NCI-H2107 treated with DMSO at 0.1 percent for 48 hours (cell line): ENCODE measurements at regions not wholly inside any gene's neighbourhood (a gene's known extent, or its start where the extent isn't known, plus 50 kb on each side); places are given as distances from the start of the nearest gene placed in this dataset.

ENCODE experiments used
- DNase-seq: peaks from one replicate; lab custom pipeline; 2025; ENCODE audit not compliant: unreplicated experiment; lab: John Stamatoyannopoulos, UW

DNA sequence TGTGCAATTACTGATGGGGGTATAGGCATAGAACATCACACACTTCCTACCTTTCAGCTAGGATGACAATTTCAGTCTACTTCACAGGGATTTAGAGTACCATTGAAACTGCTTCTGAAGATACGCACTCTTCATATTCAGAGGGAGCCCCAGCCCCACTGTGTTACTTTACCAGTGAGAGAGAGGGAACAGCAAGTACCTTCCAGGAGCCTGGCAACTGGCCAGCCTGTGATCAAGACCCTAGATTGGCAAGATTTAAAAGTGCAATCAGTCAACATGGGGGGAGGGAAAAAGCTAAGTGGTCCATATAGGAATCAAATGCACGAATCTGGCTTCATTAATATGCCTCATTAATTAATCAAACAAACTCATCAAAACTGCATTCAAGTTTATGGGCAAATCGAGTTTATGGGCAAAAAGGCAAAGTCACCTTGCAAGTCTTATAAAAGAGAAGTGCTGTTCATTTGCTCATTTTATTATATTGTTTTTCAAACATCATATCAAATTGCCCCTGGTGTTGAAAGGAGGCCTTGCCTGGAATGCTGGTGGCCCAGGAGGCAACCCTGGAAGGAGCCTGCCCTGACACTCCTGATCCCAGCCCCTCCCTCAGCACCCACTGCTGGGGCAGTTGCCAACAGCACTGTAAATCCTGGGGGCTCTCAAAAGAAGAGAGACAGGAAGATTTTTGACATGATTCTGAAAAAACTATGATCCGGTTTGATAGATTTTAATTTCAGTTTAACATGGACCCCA, 184.9 kb upstream of the DPT start:
- no peak for DNase-seq

DNA sequence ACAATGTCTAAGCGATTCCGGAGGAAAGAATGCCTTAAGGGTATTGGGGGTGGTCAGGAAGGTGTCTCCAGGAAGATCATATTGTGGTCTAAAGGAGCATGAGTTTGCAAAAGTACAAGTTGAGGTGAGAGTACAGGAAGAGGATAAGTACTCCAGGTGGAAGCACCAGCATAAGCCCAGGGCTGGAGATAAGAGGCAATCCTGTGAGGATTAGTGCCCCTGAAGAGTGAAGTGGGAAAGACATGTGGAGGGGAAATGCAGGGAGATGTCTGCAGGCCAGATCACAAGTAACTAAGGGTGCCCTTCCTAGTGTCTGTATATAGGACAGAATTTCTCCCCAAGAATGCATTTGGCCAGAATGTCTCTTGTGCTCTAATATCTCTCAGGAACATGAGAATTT, 188.3 kb upstream of the DPT start:
- DNase-seq: no peak

DNA sequence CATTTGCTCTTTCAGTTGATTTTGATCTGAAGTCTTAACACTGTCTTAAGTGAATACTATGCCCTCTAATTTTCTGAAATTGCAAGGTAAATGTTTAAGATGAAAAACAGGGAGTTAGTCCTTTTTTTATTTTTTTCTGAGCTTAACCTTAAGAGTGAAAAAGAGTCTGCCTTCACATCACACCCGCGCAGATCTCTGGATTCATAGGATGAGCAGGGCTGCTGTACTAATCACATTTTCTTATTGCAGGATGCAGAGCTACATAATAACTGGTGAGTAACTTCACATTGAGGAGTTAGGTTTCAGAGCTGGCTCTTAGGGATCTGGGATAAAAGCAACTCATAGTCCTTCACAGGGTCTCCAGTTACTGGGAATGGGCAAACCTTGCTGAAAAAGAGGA, 188.7 kb upstream of the ATP1B1 start:
- peak; percentile 81 for DNase-seq

DNA sequence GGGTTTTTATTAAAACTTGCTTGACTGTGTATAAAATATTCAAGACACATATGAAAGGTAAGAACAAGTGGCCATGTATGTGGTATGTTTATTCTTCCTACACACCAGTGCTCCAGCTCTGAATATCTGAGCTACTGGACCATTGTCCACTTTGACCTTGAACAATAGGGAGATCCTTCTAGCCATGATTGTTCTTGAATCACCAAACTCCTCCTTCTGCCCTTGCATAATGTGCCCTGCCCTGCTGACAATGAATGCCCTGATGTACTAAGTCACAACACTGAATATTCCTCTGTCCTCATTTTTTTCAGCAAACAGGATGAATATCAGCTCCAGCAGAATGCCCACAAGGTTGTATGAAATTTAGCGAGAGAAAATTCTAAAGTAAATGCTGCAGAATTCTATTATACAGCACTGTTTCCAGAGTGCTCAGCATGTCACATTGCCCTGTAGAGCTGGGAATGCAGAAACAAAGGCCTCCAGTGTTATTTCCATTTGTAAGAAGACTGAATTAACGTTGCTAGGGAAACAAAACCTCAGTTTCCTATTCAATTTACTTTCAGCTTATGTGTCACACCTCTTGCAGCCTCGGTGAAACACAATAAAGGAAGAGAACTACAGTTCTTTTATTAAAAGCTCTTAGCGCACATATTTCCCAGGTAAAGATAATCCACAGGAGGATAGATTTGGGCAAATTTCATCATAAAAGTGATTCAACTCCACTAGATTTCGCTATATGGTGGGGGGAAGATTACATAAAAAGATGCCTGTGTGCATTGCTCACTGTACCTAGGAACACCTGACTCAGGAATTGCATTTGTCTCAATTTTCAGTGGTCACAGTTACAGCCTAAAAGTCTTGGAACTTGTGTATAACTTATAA, 187.4 kb upstream of the ATP1B1 start:
- DNase-seq: peak; percentile 64

DNA sequence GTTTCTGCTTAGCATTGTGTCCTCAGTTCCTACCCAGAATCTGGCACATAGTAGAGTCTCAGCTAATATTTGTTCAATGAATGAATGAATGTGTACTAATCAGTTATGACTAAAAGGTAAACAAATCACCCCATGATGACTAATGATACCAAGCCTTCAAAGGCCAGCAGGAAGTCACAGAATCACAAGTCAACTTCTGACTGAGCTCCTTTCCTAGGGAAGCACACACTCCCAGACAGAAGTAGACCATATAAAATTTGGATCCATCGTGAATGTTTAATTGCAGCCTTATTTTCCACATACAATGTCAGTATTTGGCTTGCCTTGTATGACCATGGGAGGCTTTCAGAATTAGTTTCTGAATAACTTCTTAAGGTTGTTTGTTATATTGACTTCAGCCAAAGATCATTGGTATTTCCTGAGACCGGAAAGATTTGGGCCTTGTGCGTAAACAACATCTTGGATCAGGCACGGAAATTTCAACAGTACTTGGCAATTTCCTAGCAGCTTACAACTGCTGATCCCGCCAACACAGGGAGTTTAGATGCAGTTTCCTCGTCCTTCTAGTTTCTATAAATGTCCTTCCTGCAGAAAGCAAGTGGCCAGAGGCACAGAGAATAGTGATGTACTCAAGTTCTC, 185.9 kb upstream of the ATP1B1 start:
- no peak for DNase-seq

DNA sequence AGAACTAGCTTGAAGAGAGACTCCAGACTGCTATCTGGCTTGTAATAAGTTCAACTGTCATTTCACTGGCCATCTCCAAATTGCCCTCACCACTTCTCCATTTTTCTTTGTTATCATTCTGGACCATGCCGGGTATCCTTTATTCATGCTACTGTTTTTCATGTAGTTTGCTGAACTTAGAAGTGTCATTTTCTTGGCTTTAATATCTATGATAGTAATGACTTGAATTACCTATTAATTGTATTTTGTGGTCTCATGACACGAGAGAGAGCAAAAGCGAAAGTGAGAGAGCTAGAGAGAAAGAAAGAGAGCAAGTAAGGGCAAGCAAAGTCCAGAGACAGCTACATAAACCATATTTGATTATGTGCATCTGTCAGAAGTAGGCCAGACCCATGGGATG, 184.9 kb upstream of the ATP1B1 start:
- no peak for DNase-seq

DNA sequence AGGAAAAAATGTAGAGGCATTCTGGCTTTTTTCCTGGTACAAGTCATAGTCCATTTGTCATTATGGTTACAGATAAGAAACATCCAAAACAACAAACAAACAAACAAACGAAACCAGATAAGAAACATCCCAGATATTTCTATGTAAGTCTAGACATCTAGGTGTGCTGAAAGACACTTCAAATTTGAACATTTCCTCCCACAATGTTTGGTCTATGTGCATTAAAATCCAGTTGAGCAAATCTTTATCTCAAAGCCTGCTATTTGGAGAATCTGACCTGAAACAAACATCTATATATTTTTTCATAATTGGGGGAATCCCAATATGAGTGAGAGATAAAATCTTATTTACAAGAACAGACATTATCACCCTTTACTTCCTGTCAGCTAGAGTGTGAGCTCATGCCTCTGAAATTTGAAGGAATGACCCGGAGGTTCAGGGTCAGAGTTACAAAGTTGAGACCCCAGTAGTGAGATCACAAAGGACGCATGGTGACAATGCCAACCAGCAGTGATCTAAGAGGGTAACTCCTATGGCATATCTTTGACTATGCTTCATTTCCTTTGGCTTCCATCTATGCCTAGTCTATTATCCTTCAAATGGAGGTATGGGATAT, 182.9 kb upstream of the ATP1B1 start:
- DNase-seq: no peak

DNA sequence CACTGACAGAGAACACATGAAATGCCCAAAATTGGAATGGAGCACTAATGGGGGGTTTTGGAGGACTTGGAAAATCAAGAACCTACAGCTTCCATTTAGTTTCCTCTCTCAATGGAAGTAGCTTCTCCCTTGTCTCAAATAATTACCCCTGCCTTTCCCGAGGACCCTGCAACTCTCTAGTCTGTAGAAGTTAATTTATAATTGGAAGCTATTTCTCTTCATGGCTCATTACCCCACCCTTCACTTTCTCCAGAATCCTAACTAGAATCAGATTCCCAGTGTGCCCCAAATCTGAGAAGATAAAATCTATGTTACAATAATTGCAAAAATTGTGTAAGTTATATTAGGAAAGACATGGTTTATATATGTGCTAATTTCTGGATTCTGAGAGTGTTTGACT, 181.5 kb upstream of the ATP1B1 start:
- DNase-seq: no peak

DNA sequence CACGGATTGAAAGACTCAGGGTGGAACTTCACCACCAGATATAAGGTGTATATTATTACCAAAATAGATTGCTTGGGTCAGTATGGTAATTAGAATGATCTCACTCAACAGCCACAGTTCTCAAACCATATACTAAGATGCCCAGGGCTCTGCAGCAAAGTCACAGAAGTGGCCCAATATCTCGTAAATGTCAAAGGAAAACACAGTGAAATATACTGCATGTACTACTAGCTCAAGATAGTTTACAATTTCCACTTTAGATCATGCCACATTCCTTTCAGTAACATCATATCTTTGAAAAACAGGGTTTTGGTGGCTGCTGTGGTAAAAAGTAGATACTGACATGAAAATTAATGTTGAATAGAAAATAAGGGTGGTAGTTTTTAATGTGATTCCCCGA, 180.3 kb upstream of the ATP1B1 start:
- no peak for DNase-seq

DNA sequence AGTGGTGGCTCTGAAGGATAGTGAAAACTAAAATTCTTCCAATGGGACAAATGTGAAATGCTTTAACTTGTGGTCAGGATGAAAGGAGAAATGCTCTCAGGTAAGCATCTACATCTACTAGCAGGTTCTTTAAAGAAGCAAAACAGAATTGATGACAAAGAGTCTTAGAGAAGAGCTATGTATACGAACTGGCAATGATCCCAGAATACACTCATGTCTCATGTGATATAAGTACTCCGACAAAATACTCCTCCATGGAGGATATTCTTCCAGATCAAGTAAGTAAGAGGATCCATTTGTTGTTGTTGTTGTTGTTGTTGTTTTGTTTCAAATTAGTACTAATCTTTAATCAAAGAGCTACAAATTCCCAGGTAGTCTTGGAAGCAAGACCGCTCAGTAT, 174.0 kb upstream of the ATP1B1 start:
- DNase-seq: no peak

DNA sequence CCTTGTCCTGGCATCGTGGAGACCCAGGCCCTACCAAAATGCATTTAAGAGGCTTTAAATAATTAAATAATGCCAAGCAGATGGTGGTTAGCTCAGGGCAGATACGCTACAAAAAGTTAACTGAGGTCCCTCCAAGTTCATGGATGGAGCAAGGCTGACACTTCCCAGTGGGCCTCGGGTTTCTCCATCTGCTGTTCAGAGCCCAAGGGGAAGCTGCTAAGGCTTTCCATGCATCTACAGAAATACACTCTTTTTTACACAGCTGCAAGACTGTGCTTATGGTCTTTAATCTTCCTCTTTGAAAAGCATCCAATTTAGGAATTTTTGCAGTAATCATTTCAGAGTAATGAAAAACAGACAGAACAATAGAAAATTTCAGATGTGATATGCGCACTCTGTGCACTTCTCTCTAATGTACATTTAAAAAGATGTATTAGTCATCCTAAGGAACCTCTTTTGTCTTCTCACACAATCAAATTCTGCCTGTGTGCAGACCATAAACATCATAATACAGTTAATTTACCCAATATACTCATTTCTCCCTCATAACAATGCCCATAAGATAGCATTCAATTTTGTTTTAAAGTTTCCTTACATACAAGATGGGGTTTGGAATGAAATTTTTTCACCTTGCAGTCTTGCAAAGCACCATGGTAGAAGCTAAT, 173.2 kb upstream of the ATP1B1 start:
- DNase-seq: no peak

DNA sequence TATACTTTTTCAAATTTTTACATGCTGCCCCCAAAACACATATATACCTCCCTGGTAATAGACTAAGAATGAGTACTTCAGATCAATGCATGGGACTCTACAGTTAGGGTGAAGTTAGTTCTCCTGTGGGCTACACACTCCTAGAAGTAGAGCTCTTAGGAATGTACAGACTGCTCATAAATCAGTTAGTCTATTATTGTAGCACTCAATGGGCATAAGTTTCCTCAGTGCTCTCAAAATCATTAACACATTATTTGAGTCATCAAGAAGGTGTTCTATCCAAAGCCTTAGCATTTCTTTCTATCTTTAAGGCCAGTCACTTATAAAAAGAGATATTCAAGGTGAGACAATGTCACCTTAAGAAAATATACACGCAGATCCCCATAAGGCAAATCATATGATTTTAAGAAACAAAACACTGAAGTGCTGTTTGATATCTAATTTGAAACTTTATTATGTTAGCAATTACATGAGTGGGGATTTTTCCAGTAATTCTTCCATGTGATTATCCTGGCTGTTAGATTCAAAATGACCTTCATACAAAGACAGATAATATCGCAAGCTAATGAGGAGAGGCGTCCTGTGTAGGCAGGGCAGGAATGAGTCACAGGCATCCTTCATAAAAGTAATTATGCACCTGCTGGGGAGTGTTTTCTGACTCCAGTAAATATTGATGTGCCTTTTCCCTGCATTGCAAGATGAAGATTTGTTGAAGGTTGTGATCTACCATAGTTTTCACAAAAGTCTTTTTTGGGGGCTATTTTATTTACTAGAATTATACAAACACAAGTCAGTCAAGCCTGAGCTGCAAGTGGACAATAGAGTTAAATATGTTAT, 167.2 kb upstream of the ATP1B1 start:
- DNase-seq: peak; percentile 58

DNA sequence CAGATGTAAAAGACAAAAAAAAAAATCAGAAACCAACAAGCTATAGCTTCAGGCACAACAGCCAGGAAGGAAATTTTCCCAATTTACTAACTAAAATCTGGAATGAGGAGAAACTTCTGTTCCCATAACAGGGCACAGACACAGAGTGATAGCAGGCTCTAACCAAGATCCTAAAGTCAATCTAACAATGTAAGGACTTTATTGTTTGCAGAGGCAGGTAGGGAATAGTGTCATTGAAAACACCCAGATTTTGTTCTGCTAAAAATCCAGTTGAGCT, 166.6 kb upstream of the ATP1B1 start:
- DNase-seq: no peak

DNA sequence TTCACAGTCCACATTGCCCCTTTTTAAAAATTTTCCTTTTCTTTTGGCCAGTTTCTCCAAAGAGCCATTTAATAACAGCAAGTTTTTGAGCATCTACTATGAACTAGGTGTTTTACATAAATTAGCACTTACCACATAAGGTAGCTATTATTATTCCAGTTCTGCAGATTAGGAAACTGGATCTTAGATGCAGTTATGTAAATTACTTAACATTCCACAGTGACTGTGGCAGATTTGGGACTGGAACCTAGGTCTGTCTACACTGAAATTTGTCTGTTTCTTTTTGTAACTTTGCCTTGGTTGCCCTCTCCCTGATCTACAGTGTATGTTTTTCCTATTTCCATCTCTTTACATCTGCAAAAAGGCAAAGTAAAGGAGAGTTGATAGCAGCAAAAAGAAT, 164.8 kb upstream of the ATP1B1 start:
- no peak for DNase-seq

DNA sequence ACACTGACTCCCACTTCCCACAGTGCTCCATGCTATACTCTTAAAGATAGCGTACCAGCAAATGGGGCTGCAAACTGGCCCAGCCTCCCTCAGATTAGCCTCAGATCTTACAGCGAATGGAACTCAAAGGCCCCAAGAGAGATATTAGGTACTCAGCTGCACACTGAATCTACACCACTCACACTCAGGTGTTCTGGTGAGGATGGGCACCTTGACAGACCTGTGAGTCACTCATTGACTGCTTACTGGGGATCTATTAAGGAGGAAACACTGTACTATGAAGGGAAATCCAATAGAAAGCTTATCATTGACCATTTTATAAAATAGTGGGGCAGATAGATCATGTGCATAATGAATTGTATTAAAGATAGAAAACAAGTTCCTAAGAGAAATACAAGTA, 164.3 kb upstream of the ATP1B1 start:
- DNase-seq: no peak

DNA sequence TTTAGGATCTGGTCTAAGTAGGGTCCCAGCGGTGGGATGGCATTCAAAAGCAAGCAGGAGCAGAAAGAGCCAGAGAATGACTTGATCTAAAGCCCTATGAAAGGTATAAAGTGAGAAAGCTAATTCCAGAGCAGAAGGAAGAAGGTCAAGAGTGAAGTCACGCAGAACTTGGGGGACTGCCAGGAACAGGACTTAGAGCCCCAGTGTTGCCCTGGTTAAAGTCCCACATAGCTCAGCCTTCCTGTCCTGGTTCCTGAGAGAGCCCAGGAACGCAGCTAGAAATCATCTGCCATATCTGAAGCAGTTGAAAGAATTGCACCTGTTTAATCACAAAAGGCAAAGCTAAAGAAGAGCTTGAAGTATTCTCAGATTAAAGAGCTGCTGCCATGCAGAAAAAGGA, 160.6 kb upstream of the ATP1B1 start:
- DNase-seq: no peak

DNA sequence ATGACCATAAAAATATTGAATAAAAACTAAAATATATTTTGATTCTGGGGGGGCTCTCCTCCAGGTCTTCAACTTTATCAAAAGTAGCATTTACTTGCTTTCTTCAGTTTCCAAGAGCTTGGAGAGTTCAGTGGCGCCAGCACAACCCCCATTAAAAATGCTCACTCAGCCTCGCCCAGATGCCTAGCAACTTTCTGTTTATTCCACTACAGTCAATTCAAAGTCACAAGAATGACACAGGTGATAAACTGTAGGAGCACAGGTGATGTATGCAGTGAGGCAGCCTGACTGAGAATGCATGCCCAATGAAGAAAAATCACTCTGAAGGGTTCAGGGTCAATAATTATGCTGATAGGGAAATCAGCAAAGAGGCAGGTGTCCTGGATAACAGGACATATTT, 159.4 kb upstream of the ATP1B1 start:
- DNase-seq: peak; percentile 5

DNA sequence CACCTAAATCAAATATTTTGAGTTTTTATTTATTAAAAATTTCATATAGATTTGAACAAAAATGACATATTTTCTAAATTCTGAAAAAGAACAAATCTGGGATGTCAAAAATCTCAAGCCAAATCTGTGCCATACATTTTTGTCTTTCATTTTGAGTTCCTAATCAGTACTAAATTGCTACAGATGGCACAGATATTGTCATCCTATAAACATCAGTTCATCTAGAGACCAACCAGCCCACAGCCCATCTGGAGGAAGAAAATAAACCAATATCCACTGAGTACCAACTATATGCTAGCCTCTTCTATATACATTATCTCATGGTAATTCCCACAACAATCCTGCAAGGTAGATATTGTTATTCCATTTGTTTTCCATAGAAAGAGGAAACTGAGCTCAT, 156.8 kb upstream of the ATP1B1 start:
- DNase-seq: no peak

DNA sequence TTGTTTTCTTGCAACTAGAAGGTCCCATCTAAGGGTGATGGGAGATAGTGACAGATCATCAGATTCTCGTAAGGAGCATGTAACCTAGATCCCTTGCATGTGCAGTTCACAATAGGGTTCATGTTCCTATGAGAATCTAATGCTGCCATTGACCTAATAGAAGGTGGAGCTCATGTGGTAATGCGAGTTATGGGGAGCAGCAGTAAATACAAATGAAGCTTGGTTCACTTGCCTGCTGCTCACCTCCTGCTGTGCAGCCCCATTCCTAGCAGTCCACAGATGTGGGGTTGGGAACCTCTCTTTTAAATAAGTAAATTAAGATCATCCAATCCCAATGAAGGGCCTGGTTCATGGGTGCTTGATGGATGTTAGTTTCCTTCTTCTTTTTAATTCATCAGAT, 148.7 kb upstream of the ATP1B1 start:
- DNase-seq: no peak

DNA sequence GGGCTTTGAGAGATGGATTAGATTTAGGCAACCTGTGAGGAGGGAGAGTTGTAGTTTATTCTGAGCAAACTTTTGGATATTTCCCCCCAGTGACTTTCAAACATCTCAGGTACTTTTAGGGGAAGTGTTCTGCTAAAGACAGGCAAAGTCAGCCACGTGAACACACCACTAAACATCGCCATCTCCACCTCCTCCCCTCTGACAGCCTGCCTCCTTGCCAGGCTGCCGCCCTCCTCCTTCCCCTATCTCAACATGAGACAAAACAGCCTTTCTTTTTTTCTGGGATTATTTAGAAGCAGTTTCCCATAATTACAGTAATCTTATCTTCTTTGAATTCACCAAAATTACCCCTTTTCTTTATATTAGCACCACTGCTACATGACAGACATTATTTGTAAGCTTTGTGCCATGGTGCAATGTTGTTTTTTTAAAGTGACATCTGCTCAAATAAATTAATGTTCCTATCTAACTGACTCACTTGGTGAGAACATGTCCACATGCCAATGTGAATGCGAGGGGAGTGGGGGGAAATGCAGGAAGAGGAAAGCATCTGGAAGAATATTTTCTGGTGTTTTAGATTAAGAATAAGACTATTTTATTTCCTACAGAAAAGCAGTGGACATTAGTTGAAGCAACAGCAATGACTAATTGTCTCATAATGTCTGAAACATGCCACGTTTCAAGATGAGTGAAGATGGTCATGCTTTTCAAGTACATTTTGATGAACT, 147.8 kb upstream of the ATP1B1 start:
- no peak for DNase-seq
